ENCODE measurements at regions not wholly inside any gene's neighbourhood (a gene's known extent, or its start where the extent isn't known, plus 50 kb on each side); places are given as distances from the start of the nearest gene placed in this dataset.

- intact Hi-C loops (cut with DNase I) = no loop called here
- DNase-seq = no peak
Measured at GRCh38 chr3:30069056-30069455, 537.3 kb upstream of the TGFBR2 start.

GRCh38 chr3:30073040-30073439 lies 533.4 kb upstream of the TGFBR2 start:
- DNase-seq = no peak
- intact Hi-C loops (cut with DNase I) = no loop called here

GRCh38 chr3:30073622-30074021 lies 532.8 kb upstream of the TGFBR2 start:
- intact Hi-C loops (cut with DNase I) = no loop called here
- DNase-seq = no peak

- intact Hi-C loops (cut with DNase I) = no loop called here
- no peak for DNase-seq
Measured at GRCh38 chr3:30075514-30075913, 530.9 kb upstream of the TGFBR2 start.

- intact Hi-C loops (cut with DNase I) = no loop called here
- DNase-seq = no peak
Measured at GRCh38 chr3:30076899-30077298, 529.5 kb upstream of the TGFBR2 start.

- intact Hi-C loops (cut with DNase I) = no loop called here
Measured at GRCh38 chr3:30077746-30078145, 528.7 kb upstream of the TGFBR2 start.

GRCh38 chr3:30078736-30079135 lies 527.7 kb upstream of the TGFBR2 start:
- intact Hi-C loops (cut with DNase I) = no loop called here

More at GRCh38 chr3:30077746-30078145, 528.7 kb upstream of the TGFBR2 start:
- no peak for DNase-seq

GRCh38 chr3:30081904-30082303 lies 524.5 kb upstream of the TGFBR2 start:
- intact Hi-C loops (cut with DNase I) = no loop called here
- no peak for DNase-seq

More at GRCh38 chr3:30078736-30079135, 527.7 kb upstream of the TGFBR2 start:
- DNase-seq = no peak

- no peak for DNase-seq
- intact Hi-C loops (cut with DNase I) = no loop called here
Measured at GRCh38 chr3:30082652-30083051, 523.7 kb upstream of the TGFBR2 start.

- intact Hi-C loops (cut with DNase I) = no loop called here
- no peak for DNase-seq
Measured at GRCh38 chr3:30083315-30083714, 523.1 kb upstream of the TGFBR2 start.

GRCh38 chr3:30084316-30084715 lies 522.1 kb upstream of the TGFBR2 start:
- intact Hi-C loops (cut with DNase I) = no loop called here
- no peak for DNase-seq

GRCh38 chr3:30084971-30085403 lies 521.4 kb upstream of the TGFBR2 start:
- intact Hi-C loops (cut with DNase I) = no loop called here
- DNase-seq = no peak

- no peak for DNase-seq
- intact Hi-C loops (cut with DNase I) = no loop called here
Measured at GRCh38 chr3:30085486-30085885, 520.9 kb upstream of the TGFBR2 start.

- intact Hi-C loops (cut with DNase I) = no loop called here
Measured at GRCh38 chr3:30091686-30092085, 514.7 kb upstream of the TGFBR2 start.

GRCh38 chr3:30097022-30097650 lies 509.3 kb upstream of the TGFBR2 start:
- no peak for DNase-seq
- intact Hi-C loops (cut with DNase I) = no loop called here

More at GRCh38 chr3:30091686-30092085, 514.7 kb upstream of the TGFBR2 start:
- DNase-seq = no peak

- no peak for DNase-seq
- intact Hi-C loops (cut with DNase I) = no loop called here
Measured at GRCh38 chr3:30098243-30098642, 508.2 kb upstream of the TGFBR2 start.

GRCh38 chr3:30098653-30099455 lies 507.5 kb upstream of the TGFBR2 start:
- intact Hi-C loops (cut with DNase I) = no loop called here
- no peak for DNase-seq

GRCh38 chr3:30102356-30102755 lies 504.0 kb upstream of the TGFBR2 start:
- intact Hi-C loops (cut with DNase I) = no loop called here
- DNase-seq = no peak

GRCh38 chr3:30103186-30103585 lies 503.2 kb upstream of the TGFBR2 start:
- DNase-seq = no peak
- intact Hi-C loops (cut with DNase I) = no loop called here

- intact Hi-C loops (cut with DNase I) = no loop called here
- no peak for DNase-seq
Measured at GRCh38 chr3:30107531-30107930, 498.9 kb upstream of the TGFBR2 start.

- no peak for DNase-seq
- intact Hi-C loops (cut with DNase I) = loop anchor here (2.0 kb wide), 1 partner anchor 86 kb away; no protein-coding TSS in a partner anchor
Measured at GRCh38 chr3:30112411-30112810, 494.0 kb upstream of the TGFBR2 start.

All from head of caudate nucleus (tissue), 42 donors.